ENCODE measurements at regions not wholly inside any gene's neighbourhood (a gene's known extent, or its start where the extent isn't known, plus 50 kb on each side); places are given as distances from the start of the nearest gene placed in this dataset.

DNA sequence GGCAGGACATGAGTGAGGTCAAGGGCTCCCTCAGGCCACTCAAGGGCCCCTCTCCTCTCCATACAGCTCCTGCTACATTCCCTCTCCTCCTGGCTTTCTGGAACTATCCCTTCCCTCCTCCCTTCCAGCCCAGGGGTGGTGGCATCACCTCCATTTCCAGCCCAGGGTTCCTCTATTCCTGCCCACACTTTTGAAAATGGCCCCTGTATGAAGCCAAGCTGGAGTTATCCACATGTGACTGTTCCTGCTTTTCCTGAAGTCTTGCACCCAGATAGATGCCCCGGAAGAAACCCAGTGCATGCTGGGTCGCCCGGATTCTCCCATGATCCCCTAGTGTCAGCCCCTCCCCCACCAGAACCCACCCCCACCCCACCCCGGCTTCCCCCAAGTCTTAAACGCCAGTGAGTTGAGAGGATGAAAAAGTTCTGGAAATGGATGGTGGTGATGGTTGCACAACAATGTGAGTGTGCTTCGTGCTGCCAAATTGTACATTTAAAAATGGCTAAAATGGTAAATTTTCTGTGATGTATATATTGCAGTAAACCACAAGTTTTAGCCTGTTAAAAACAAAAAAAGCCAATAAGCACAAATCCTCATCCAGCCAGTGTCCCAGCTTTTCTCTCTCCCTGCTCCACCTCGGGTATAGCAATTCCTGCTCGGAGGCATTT, 136.9 kb downstream of the SCARB1 start:
- DNase-seq (ENCODE audit: low read depth in 2 of 3, low spot score in 2 of 3) = no peak

DNA sequence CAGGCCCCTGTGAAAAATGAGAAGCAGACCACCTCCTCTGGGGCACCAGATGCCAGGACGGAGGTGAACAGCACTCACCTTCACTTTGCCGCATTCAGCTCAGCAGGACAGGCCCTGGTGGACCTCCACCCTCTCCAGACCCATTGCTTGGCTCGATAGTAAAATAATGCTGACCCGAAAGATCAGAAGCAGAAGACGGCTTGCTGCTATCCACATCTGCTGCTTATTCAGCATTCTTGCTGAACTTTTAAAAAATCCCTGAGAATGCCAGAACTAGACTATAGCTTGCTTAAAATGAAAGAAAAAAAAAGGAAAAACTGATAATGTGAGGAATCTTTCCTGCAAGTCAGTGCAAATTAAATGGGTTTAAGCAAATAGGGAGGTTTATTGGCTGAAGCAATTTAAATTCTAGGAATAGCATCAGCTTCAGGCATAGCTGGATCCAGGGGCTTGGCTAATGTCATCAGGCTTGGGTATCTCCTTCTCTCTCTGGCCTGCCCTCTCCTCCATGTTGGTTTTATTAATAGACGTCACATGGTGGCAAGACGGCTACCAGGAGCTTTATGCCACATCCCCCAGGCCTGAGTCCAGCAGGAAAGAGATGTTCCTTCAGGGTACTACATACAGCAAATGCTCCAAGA, 137.9 kb downstream of the SCARB1 start:
- no peak for DNase-seq (ENCODE audit: low read depth in 2 of 3, low spot score in 2 of 3)

DNA sequence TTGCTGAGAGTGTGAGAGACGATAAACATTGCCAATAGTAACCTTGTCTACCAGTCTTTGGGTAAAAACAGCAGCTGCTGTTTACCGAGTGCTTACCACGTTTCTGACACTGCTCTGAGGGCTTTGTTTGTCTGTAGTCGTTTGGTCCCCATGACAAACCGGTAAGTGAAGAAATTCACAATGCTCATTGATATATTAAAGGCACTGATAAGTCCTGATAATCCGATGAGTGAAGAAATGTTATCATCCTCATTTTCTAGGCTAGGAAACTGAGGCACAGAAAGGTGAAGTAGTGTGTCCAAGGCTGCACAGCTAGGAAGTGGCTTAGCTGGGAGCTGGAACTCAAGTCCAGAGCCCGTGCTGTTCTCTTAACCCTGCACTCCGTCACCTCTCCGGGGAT, 138.6 kb downstream of the SCARB1 start:
- DNase-seq (ENCODE audit: low read depth in 2 of 3, low spot score in 2 of 3) = no peak

DNA sequence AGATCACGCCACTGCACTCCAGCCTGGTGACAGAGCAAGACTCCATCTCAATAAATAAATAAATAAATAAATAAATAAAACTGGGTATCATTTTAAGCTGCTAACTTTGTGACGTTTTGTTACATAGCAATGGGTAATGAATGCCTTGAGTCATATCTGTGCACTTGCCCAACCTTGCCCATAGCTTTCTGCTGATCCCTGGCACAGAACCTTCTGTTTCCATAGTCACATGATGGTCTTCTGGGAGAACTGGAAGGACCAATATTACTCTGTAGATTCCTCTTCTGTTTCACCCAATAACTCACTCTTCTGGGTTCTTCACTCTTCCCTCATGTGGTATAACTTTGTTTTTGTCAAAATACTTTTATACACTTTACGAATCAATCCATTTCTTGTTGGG, 140.8 kb downstream of the SCARB1 start:
- no peak for DNase-seq (ENCODE audit: low read depth in 2 of 3, low spot score in 2 of 3)

DNA sequence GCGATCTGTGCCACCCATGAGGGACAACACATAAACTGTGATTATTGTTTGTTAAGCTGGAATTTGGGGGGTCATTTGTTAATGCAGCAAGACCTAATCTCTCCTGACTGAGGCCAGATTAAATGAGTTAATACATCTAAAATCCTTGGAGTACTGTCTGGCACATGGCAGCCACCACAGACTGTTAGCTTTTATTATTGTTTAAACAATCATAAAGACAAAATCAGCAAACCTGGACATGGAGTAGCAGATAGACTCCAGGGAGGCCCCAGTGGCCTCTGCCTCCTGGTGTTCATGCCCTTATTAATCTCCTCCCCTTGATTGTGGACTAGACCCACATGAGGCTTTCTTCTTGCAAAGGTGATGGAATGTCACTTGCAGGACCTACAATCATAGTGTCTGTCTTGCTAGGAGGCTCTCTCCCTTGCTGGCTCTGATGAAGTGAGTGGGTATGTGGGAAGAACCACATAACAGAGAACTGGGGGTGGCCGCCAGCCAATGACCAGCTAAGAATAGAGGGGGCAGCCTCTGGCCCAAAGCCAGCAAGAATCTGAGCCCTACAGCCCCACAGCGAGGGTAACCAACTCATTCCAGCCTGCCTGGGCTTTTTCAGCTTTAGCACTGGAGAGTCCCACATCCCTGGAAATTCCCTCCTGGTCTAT, 142.0 kb downstream of the SCARB1 start:
- DNase-seq (ENCODE audit: low read depth in 2 of 3, low spot score in 2 of 3) = no peak

DNA sequence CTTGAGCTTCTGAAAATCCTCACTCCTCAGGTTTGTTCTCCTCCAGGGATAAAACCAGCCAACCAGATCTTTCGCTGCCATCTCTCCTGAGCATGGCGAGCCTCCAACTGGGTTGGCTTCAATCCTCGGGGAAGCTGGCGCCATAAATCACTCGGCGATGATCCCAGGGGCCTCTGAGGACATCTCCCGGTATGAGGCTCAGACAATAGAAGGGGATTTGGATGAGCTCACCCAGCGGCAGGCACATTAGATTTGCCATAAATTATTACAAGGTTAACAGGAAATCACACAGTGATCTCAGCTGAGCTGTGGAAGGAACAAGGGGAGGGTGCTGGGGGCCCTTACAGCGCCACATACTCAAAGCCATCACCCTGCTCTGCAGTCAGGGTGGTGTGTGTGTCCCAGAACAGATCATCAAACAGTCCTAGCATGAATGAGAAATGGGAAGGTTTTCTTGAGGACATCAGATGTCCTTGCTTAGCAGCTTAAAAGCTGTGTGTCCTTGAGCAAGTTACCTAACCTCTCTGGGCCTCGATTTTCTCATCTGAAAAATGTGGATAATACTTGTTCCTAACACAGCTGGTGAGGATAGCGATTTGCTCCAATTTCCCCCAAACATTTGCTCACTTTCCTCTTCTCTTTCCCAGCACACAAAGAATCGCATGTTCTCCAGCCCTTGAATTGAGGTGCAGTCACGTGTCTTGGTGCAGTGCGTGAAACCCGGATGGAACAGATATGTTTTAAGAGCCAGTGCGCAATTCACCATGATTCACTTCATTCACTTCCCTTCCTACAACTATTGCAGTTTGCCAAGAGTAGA, 142.8 kb downstream of the SCARB1 start:
- DNase-seq (ENCODE audit: low read depth in 2 of 3, low spot score in 2 of 3) = no peak

DNA sequence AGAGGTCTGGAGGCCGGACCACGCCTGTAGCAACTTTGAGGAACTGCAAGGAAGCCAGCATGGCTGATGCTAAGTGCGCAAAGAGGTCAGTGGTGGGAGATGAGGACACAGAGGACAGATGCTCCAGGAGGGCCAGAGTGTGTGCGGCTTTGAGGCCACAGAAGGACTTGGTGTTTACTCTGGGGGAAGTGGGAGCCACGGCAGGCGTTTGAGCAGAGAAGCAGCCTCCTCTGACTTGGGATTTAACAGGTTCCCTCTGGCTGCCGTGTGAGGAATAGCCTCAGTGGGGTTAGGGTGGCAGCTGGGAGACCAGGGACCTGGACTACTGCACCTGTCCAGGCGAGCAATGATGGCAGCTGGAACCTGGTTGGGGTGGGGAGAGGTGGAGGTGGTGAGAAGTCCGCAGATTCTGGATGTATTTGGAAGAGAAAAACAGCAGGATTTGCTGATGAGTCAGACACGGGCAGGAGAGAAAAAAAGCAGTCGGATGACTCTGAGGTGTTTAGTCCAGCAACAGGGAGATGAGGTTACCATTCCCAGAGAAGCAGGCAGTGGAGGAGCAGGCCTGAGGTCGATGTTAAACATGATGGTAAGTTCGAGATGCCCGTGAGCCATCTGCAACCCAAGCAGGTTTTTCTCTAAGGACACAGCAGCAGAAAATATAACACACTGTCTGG, 143.5 kb downstream of the SCARB1 start:
- DNase-seq (ENCODE audit: low read depth in 2 of 3, low spot score in 2 of 3) = no peak

DNA sequence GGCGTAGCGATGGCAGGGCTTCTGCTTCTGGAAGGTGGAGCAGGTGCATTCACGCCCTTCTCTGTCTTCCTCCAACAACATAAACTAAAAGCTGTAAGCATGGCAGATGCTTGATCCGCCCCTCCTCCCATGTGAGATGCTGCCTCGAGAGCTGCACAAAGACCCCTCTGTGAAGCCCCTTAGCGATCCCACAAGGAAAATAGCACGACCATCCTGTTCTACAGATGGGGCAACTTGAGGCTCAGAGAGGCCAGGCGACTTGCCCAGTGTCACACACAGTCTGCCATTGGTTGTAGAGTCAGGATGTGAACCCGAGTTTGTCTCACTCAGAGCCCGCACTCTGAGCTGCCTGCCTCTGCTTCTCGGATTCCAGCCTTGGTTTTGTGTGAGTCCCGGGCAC, 144.4 kb downstream of the SCARB1 start:
- DNase-seq (ENCODE audit: low read depth in 2 of 3, low spot score in 2 of 3) = no peak

DNA sequence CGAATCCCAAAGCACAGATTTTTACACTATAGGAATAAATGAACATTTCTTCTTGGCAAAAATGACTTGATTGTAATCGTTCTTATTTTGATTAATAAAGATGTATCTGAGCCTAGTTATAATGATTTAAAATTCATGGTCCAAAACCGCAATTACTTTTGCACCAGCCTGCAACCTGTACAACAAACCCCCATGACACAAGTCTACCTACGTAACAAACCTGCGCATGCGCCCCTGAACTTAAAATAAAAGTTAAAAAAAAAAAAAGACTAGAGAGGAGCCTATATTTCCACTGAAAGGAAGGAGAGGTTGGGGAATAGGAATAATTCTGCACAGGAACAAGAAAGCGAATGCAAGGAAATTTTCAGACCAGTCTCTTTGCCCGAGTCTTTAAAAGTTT, 145.2 kb downstream of the SCARB1 start:
- DNase-seq (ENCODE audit: low read depth in 2 of 3, low spot score in 2 of 3) = no peak

DNA sequence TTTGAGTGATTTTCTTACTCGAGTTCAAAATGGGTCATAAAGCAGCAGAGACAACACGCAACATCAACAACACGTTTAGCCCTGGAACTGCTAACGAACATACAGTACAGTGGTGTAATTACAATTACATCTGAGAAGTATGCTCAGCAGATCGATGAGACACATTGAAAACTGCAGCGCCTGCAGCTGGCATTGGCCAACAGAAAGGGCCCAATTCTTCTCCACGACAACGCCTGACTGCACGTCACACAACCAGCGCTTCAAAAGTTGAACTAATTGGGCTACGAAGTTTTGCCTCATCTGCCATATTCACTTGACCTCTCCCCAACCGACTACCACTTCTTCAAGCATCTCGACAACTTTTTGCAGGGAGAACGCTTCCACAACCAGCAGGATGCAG, 145.6 kb downstream of the SCARB1 start:
- DNase-seq (ENCODE audit: low read depth in 2 of 3, low spot score in 2 of 3) = no peak

DNA sequence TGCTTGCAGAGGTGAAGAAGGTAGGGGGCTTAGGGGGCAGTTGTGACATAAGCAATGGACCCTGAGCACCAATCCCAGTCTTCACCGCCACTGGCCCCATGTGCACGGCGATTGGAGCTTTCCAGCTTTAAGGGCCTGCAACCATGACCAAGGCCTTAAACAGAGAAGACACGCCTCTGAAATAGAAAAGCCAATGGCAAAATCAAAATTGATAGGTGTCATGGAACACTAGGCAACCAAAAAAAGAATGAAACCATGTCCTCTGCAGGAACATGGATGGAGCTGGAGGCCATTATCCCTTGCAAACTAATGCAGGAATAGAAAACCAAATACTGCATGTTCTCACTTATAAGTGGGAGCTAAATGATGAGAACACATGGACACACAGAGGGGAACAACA, 146.3 kb downstream of the SCARB1 start:
- DNase-seq (ENCODE audit: low read depth in 2 of 3, low spot score in 2 of 3) = no peak

DNA sequence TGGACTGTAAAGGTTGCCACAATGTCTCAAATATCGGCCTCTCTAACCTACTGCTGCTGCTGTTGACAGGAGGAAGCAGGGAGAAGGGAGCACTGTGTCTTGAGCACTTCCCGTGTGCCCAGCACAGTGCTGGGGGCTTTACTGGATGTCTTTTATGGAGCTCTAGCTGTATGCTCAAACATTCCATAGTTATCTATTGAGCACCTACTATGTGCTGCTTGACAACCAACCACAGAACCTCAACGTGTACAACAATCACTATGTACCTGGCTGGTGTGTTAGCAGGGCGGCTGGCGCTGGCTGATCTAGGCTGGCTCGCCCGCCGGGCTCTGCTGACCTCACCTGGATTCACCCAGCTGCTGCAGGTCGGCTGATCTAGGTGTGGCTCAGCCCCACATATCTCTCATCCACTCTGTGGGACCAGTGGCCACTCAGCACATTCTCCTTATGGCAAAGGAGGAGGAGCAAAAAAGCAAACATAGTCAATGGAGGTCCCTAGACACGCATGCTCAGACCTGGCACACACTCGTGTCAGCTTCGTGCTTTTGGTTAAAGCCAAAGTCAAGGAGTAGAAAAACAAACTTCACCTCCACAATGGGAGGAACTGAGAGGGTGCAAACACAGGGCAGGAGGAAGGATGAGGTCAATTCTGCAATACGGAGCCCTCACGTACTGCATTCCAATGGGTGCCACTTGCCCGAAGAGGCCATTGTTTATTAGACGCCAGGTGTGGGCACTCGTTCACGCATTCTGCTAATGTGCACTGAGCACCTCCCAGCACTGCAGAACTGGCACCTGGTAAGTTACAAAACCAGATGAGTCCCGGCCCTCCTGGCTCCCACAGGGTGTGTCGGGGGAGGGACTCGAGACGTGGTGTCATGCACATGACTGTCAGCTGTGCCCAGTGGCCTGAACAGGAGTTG, 147.2 kb downstream of the SCARB1 start:
- DNase-seq (ENCODE audit: low read depth in 2 of 3, low spot score in 2 of 3) = no peak

DNA sequence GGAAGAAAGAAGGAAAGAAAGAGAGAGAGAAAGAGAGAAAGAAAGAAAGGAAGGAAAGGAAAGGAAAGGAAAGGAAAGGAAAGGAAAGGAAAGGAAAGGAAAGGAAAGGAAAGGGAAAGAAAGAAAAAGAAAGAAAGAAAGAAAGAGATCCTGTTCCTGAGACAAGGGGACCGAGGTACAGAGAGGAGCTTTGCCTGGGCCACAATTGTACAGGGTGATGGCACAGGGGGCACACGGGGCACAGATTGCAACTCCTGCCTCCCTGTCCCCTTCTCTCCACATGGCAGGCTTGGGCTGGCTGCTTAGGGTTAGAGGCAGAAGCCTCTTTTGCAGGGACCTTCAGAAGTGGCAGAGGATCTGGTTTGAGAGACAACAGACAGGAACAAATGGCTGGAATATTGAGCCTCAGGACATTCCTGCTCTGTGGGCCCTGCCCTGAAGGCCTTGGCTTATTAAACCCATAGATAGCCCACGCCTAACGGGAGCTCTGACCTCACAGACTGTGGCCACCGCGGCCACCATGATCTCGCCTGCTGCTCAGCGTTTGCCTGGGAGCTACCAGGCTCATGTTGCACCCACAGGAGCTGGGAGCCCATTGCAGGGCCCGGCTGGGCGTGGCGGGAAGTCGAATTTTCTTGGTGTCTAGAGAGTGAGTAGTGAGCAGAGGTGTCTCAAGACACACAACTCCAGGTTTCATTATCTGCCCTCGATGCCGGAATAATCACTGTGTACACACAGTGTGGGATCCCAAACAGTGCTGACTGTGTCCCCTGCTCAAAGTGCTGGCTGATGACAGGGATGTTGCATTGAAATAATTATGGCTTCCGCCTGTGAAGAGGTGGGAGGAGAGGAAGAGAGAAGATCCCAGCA, 147.9 kb upstream of the NCOR2 start:
- no peak for DNase-seq (ENCODE audit: low read depth in 2 of 3, low spot score in 2 of 3)

DNA sequence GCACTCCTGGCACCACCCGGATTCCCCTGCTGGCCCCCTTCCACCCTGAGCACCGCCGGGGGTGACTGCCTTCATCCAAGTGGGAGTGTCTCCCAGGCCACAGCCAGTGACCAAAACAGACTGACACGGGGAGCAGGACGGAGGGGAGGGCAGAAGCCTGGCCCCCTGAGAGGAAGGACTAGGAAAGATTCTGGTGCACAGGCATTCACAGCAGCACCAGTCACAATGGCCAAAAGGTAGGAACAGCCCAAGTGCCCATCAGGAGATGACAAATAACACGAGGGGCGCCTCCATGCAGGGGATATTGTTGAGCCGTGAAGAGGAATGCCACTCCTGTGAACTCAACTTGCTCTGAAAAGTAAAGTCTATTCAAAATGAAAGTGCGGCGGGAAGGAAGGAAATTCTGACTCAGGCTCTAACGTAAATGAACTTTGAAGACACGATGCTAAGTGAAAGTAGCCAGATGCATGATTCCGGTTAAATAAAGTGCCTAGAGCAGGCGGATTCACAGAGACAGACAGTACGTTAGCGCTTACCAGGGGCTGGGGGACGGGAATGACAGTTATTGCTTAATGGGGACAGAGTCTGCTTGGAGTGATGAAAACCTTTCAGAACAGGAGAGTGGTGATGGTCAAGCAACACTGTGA, 146.1 kb upstream of the NCOR2 start:
- peak; percentile 35 to 90 (median 88) for DNase-seq (ENCODE audit: low read depth in 2 of 3, low spot score in 2 of 3)

DNA sequence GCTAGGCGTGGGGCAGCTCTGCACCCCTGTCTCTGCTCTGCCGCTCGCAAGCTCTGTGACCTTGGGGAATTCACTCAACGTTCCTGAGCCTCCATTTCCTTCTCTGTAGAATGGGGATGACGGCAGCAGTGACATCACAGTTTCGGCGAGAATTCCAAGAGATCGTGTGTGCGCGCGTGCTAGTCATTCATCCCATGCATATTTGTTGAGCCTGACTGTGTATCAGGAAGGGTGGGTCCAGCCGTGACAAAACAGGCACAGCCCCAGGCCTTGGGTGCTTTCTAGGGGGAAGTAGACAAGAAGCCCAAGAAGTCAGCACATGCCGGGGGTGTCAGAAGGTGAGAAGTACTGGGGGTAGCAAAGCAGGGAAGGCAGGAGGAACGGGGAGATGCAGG, 145.6 kb upstream of the NCOR2 start:
- peak in 1 of 3 donors; percentile 11 for DNase-seq (ENCODE audit: low read depth in 2 of 3, low spot score in 2 of 3)

DNA sequence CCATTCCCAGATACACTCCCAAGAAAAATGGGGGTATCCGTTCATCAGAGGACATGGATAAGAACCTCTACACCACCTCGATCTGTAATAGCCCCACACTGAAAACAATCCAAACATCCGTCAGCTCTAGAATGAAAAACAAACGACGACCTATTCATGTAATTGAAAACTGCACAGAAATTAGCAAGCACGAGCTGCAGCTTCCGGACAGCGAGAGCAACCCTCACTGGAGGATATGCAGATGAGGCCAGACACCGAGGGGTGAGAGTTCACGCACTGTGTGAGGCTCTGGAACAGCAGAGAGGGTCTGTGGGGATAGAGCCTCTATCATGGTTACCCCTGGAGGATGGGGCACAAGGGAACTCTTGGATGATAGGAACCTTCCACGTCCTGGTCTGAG, 143.9 kb upstream of the NCOR2 start:
- no peak for DNase-seq (ENCODE audit: low read depth in 2 of 3, low spot score in 2 of 3)

DNA sequence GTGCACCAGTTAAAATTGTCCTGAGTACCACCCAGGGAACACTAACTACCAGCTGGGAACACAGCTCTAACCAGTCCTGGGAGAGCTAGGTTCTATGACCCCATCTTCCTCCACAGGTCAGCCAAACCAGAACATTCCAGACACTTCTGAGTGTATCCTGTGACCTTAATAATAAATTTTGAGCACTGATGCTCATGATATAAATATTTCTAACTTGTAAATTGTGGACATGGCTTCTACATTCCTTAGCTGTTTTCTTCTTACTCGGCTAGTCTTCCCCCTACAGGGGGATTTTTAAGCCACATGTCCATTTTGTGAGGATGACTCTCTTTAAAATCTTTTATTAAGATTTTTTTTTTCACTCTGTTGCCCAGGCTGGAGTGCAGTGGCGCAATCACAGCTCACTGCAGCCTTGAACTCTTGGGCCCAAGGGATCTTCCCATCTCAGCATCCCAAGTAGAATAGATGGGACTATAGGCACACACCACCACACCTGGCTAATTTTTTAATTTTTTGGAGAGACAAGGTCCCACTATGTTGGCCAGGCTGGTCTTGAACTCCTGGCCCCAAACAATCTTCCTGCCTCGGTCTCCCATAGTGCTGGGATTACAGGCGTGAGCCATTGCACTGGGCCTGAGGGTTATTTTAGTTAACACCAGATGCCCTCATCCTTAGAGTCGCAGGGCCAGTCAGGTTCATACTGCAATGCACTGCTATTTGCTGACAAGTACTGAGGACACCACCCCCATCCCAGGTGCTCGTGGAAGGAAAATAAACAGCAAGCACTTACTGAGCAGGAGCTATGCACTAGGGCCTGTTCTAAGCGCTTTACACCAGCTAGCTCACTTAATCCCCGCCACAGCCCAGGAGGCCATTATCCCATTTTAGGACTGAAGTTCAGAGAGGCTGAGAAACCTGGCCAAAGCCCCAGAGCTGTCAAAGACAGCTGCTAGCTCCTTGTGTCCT, 142.6 kb upstream of the NCOR2 start:
- DNase-seq (ENCODE audit: low read depth in 2 of 3, low spot score in 2 of 3) = no peak

Measured in hematopoietic multipotent progenitor cell (in vitro differentiated cells).